K562 (cell line): ENCODE measurements at regions not wholly inside any gene's neighbourhood (a gene's known extent, or its start where the extent isn't known, plus 50 kb on each side); places are given as distances from the start of the nearest gene placed in this dataset.

Source experiments
- CBFA2T3 ChIP-seq: fragments of 450-650 bp; IDR thresholded peaks from 2 replicates; pipeline ENCODE4 v1.6.1; 2017
- CBX5 ChIP-seq: IDR thresholded peaks from 2 replicates; pipeline ENCODE4 v1.6.1; 2014; ENCODE audit warnings: low read depth, borderline replicate concordance
- E2F3 ChIP-seq: fragments of 250-450 bp; sonication (Bioruptor Pico); IDR thresholded peaks from 2 replicates; pipeline ENCODE4 v1.4.0; 2020; ENCODE audit warnings: mild to moderate bottlenecking
- EGR1 ChIP-seq: fragments of 450-650 bp; conservative IDR thresholded peaks from 2 replicates; pipeline ENCODE4 v1.6.1; 2017; ENCODE audit warnings: mild to moderate bottlenecking
- EHMT2 ChIP-seq: fragments of 450-650 bp; IDR thresholded peaks from 2 replicates; pipeline ENCODE4 v1.6.1; 2018; ENCODE audit warnings: antibody characterized with exemption
- MAZ ChIP-seq, 2 experiments: fragments of 450-650 bp in 1 of 2; sonication (generic) in 1 of 2; formaldehyde crosslinking; IDR thresholded peaks in 1 of 2; conservative IDR thresholded peaks in 1 of 2; 2 replicates each; pipeline versions ENCODE4 v1.4.0 to v1.5.0; 2020; ENCODE audit warnings: mild to moderate bottlenecking in 1 of 2, missing genetic modification reagents in 1 of 2
- NR2C2 ChIP-seq, 2 experiments: fragments of 200-800 bp in 1 of 2; sonication (Bioruptor generic) in 1 of 2; sonication (generic) in 1 of 2; formaldehyde crosslinking in 1 of 2; IDR thresholded peaks; 2 replicates each; pipeline versions ENCODE4 v1.6.1 to v1.8.0; 2016 to 2022; ENCODE audit warnings: mild to moderate bottlenecking in 1 of 2, missing compliant biosample characterization in 1 of 2, missing genetic modification characterization in 1 of 2, missing genetic modification reagents in 1 of 2
- PHTF2 ChIP-seq: fragments of 250-450 bp; sonication (Bioruptor Pico); IDR thresholded peaks from 2 replicates; pipeline ENCODE4 v1.5.0; 2021; ENCODE audit warnings: mild to moderate bottlenecking
- POLR3A ChIP-seq: IDR thresholded peaks from 2 replicates; pipeline ENCODE4 v1.6.1; 2011; ENCODE audit warnings: borderline replicate concordance, mild to moderate bottlenecking, moderate library complexity; ENCODE audit not compliant: insufficient read length, insufficient read depth; ENCODE audit errors: extremely low read depth
- PTBP1 ChIP-seq: fragments of 200-400 bp; formaldehyde crosslinking; IDR thresholded peaks from 2 replicates; pipeline ENCODE4 v1.6.1; 2017; ENCODE audit warnings: low read depth, low read length
- PTTG1 ChIP-seq: fragments of 450-650 bp; IDR thresholded peaks from 2 replicates; pipeline ENCODE4 v1.6.1; 2016; ENCODE audit warnings: low read depth, mild to moderate bottlenecking, missing genetic modification characterization, missing compliant biosample characterization
- SMAD3 ChIP-seq: fragments of 450-650 bp; formaldehyde crosslinking; conservative IDR thresholded peaks from 2 replicates; pipeline ENCODE4 v1.4.0; 2020; ENCODE audit warnings: mild to moderate bottlenecking
- SMARCA4 ChIP-seq: fragments of 450-650 bp; IDR thresholded peaks from 2 replicates; pipeline ENCODE4 v1.6.1; 2016
- XRCC3 ChIP-seq: fragments of 450-650 bp; IDR thresholded peaks from 2 replicates; pipeline ENCODE4 v1.6.1; 2017; ENCODE audit warnings: mild to moderate bottlenecking, moderate library complexity
- ZNF384 ChIP-seq: IDR thresholded peaks from 2 replicates; pipeline ENCODE4 v1.6.1; 2012; ENCODE audit warnings: low read depth, low read length, improper control_type of control experiment
- ZNF449 ChIP-seq: fragments of 250-450 bp; sonication (Bioruptor Pico); IDR thresholded peaks from 2 replicates; pipeline ENCODE4 v1.8.0; 2022; ENCODE audit warnings: moderate library complexity, mild to moderate bottlenecking, inconsistent platforms
- ZNF764 ChIP-seq: fragments of 250-450 bp; sonication (Bioruptor Pico); IDR thresholded peaks from 2 replicates; pipeline ENCODE4 v1.4.0; 2020; ENCODE audit warnings: low read depth, mild to moderate bottlenecking, moderate library complexity
- ZNF79 ChIP-seq: fragments of 250-450 bp; sonication (Bioruptor Pico); IDR thresholded peaks from 2 replicates; pipeline ENCODE4 v1.4.0; 2020; ENCODE audit warnings: low read depth, mild to moderate bottlenecking, moderate library complexity
- TF ChIP-seq, protein P1 (sequence below): sonication (generic); formaldehyde crosslinking; IDR thresholded peaks from 2 replicates; pipeline ENCODE4 v1.8.0; 2022; ENCODE audit warnings: mild to moderate bottlenecking, missing genetic modification reagents
- TF ChIP-seq, protein P2 (sequence below): fragments of 150-350 bp; IDR thresholded peaks from 2 replicates; pipeline ENCODE4 v1.6.1; 2014; ENCODE audit warnings: low read depth, mild to moderate bottlenecking, low read length, borderline replicate concordance

GRCh38 chr6:11381801-11382513 lies 149.5 kb upstream of the NEDD9 start (continued):
- TF ChIP-seq, protein P1, sequence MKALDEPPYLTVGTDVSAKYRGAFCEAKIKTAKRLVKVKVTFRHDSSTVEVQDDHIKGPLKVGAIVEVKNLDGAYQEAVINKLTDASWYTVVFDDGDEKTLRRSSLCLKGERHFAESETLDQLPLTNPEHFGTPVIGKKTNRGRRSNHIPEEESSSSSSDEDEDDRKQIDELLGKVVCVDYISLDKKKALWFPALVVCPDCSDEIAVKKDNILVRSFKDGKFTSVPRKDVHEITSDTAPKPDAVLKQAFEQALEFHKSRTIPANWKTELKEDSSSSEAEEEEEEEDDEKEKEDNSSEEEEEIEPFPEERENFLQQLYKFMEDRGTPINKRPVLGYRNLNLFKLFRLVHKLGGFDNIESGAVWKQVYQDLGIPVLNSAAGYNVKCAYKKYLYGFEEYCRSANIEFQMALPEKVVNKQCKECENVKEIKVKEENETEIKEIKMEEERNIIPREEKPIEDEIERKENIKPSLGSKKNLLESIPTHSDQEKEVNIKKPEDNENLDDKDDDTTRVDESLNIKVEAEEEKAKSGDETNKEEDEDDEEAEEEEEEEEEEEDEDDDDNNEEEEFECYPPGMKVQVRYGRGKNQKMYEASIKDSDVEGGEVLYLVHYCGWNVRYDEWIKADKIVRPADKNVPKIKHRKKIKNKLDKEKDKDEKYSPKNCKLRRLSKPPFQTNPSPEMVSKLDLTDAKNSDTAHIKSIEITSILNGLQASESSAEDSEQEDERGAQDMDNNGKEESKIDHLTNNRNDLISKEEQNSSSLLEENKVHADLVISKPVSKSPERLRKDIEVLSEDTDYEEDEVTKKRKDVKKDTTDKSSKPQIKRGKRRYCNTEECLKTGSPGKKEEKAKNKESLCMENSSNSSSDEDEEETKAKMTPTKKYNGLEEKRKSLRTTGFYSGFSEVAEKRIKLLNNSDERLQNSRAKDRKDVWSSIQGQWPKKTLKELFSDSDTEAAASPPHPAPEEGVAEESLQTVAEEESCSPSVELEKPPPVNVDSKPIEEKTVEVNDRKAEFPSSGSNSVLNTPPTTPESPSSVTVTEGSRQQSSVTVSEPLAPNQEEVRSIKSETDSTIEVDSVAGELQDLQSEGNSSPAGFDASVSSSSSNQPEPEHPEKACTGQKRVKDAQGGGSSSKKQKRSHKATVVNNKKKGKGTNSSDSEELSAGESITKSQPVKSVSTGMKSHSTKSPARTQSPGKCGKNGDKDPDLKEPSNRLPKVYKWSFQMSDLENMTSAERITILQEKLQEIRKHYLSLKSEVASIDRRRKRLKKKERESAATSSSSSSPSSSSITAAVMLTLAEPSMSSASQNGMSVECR (CRISPR knock-in tag), result no peak
- TF ChIP-seq ZNF79 (CRISPR knock-in tag) (0 out of 2 replicates have a peak, but pooled peaks have one; percentile 44), MAZ (CRISPR knock-in tag; conservative IDR thresholded peaks at IDR 0.05 in 1 of 2, IDR thresholded peaks at IDR 0.05 in 1 of 2) (peak in 1 of 2 experiments; percentile 39; a peak in 2 of 4 replicates), E2F3 (CRISPR knock-in tag) (peak; percentile 79), PTTG1 (tag) (no peak), NR2C2 (CRISPR knock-in tag; IDR thresholded peaks at IDR 0.05) (no peak), NR2C2 (tag; IDR thresholded peaks at IDR 0.05) (peak; percentile 68; the same call in 1 of the 2 replicates), ZNF384 (no peak), PTBP1 (no peak), ZNF764 (no peak), POLR3A (no peak), XRCC3 (no peak), CBX5 (no peak), CBFA2T3 (no peak), SMAD3 (CRISPR knock-in tag) (no peak), ZNF449 (CRISPR knock-in tag) (0 out of 2 replicates have a peak, but pooled peaks have one; percentile 54), PHTF2 (CRISPR knock-in tag) (no peak), SMARCA4 (no peak), EHMT2 (no peak), EGR1 (no peak)
- TF ChIP-seq, protein P2, sequence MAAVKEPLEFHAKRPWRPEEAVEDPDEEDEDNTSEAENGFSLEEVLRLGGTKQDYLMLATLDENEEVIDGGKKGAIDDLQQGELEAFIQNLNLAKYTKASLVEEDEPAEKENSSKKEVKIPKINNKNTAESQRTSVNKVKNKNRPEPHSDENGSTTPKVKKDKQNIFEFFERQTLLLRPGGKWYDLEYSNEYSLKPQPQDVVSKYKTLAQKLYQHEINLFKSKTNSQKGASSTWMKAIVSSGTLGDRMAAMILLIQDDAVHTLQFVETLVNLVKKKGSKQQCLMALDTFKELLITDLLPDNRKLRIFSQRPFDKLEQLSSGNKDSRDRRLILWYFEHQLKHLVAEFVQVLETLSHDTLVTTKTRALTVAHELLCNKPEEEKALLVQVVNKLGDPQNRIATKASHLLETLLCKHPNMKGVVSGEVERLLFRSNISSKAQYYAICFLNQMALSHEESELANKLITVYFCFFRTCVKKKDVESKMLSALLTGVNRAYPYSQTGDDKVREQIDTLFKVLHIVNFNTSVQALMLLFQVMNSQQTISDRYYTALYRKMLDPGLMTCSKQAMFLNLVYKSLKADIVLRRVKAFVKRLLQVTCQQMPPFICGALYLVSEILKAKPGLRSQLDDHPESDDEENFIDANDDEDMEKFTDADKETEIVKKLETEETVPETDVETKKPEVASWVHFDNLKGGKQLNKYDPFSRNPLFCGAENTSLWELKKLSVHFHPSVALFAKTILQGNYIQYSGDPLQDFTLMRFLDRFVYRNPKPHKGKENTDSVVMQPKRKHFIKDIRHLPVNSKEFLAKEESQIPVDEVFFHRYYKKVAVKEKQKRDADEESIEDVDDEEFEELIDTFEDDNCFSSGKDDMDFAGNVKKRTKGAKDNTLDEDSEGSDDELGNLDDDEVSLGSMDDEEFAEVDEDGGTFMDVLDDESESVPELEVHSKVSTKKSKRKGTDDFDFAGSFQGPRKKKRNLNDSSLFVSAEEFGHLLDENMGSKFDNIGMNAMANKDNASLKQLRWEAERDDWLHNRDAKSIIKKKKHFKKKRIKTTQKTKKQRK, result no peak
